Uterus (tissue), 3 donors: ENCODE measurements at regions not wholly inside any gene's neighbourhood (a gene's known extent, or its start where the extent isn't known, plus 50 kb on each side); places are given as distances from the start of the nearest gene placed in this dataset.
A peak's percentile ranks its signal among the peaks of the same experiment; 100 is the strongest.

Source experiments
- DNase-seq, 2 donors: peaks; one replicate each; pipeline ENCODE4 v3.0.0-alpha.2; 2019 to 2020
- H3K27ac ChIP-seq, 2 donors: fragments of 200-600 bp; sonication (generic); 1 replicate in 1 of 2; 2 replicates in 1 of 2; pipeline ENCODE4 v1.5.1; 2016 to 2018
- H3K27me3 ChIP-seq, 2 donors: fragments of 200-600 bp; sonication (generic); one replicate each; pipeline ENCODE4 v1.5.1; 2018 to 2019; ENCODE audit warnings: control low read depth in 1 of 2
- H3K36me3 ChIP-seq, 2 donors: fragments of 200-600 bp; sonication (generic); one replicate each; pipeline ENCODE4 v1.5.1; 2019; ENCODE audit warnings: control low read depth in 1 of 2
- H3K4me1 ChIP-seq, 2 donors: fragments of 200-600 bp; sonication (generic); one replicate each; pipeline ENCODE4 v1.5.1; 2018 to 2019; ENCODE audit warnings: control low read depth in 1 of 2
- H3K4me3 ChIP-seq, 2 donors: fragments of 200-600 bp; sonication (generic); 1 replicate in 1 of 2; 2 replicates in 1 of 2; pipeline ENCODE4 v1.5.1; 2018 to 2019; ENCODE audit warnings: mild to moderate bottlenecking in 1 of 2
- H3K9me3 ChIP-seq, 2 donors: fragments of 200-600 bp; sonication (generic); one replicate each; pipeline ENCODE4 v1.5.1; 2019; ENCODE audit warnings: control low read depth in 1 of 2
- CTCF ChIP-seq, 4 experiments: fragments of 200-600 bp in 2 of 4; fragments of 450-650 bp in 2 of 4; sonication (generic) in 2 of 4; IDR thresholded peaks; one replicate each; pipeline ENCODE4 v1.5.1; 2016 to 2019; ENCODE audit warnings: antibody characterized with exemption in 4 of 4, mild to moderate bottlenecking in 2 of 4, moderate library complexity in 1 of 4
- POLR2A ChIP-seq, 2 donors: fragments of 450-650 bp; IDR thresholded peaks; one replicate each; pipeline ENCODE4 v1.6.1; 2016; ENCODE audit warnings: antibody characterized with exemption in 2 of 2, mild to moderate bottlenecking in 1 of 2, moderate library complexity in 1 of 2
- intact Hi-C: fragments of 100-400 bp; cut with DNase I; formaldehyde crosslinking; loops from one replicate; pipeline ENCODE4 v1.15.1; 2023; ENCODE audit warnings: low total_unique reads
- donor health status: DM: yes; HTN: yes; CAD: no.

GRCh38 chr22:47580121-47580520 is 817.7 kb downstream of the TBC1D22A start:
- no peaks in the 10 kb centered on the region for H3K27me3 ChIP-seq
- no peaks in the 10 kb centered on the region for H3K4me1 ChIP-seq
- no peaks in the 10 kb centered on the region for H3K36me3 ChIP-seq
- no peak overlapping the region for H3K27ac ChIP-seq
- H3K9me3 ChIP-seq, result no peaks in the 10 kb centered on the region
- H3K4me3 ChIP-seq, result no peak overlapping the region
- intact Hi-C loops, result no loop called here
- DNase-seq, result no peak
- no peak for TF ChIP-seq POLR2A (IDR thresholded peaks at IDR 0.05)
- TF ChIP-seq CTCF (IDR thresholded peaks at IDR 0.05), result peak in 1 of 4 experiments; percentile 8

GRCh38 chr22:47576908-47577307 is 814.5 kb downstream of the TBC1D22A start:
- no peak for DNase-seq
- no peak overlapping the region for H3K4me3 ChIP-seq
- H3K36me3 ChIP-seq, result no peaks in the 10 kb centered on the region
- H3K4me1 ChIP-seq, result no peaks in the 10 kb centered on the region
- no peak for TF ChIP-seq CTCF (IDR thresholded peaks at IDR 0.05)
- TF ChIP-seq POLR2A (IDR thresholded peaks at IDR 0.05), result no peak
- H3K9me3 ChIP-seq, result no peaks in the 10 kb centered on the region
- intact Hi-C loops, result no loop called here
- no peak overlapping the region for H3K27ac ChIP-seq
- no peaks in the 10 kb centered on the region for H3K27me3 ChIP-seq

- no peak for DNase-seq
- H3K27ac ChIP-seq, result no peak overlapping the region
- H3K36me3 ChIP-seq, result no peaks in the 10 kb centered on the region
- H3K9me3 ChIP-seq, result no peaks in the 10 kb centered on the region
- intact Hi-C loops, result no loop called here
- TF ChIP-seq CTCF (IDR thresholded peaks at IDR 0.05) (no peak), POLR2A (IDR thresholded peaks at IDR 0.05) (no peak)
- no peaks in the 10 kb centered on the region for H3K27me3 ChIP-seq
- H3K4me3 ChIP-seq, result no peak overlapping the region
- no peaks in the 10 kb centered on the region for H3K4me1 ChIP-seq
Measured at GRCh38 chr22:47575291-47575690, 812.8 kb downstream of the TBC1D22A start.

GRCh38 chr22:47574556-47574955 is 812.1 kb downstream of the TBC1D22A start:
- no peaks in the 10 kb centered on the region for H3K27me3 ChIP-seq
- TF ChIP-seq POLR2A (IDR thresholded peaks at IDR 0.05), result no peak
- no peak for TF ChIP-seq CTCF (IDR thresholded peaks at IDR 0.05)
- no peak for DNase-seq
- no peaks in the 10 kb centered on the region for H3K4me1 ChIP-seq
- no peak overlapping the region for H3K27ac ChIP-seq
- no peaks in the 10 kb centered on the region for H3K36me3 ChIP-seq
- intact Hi-C loops, result no loop called here
- no peaks in the 10 kb centered on the region for H3K9me3 ChIP-seq
- no peak overlapping the region for H3K4me3 ChIP-seq

GRCh38 chr22:47573141-47573540 is 810.7 kb downstream of the TBC1D22A start:
- no peak for TF ChIP-seq CTCF (IDR thresholded peaks at IDR 0.05)
- Histone ChIP-seq H3K9me3 (no peaks in the 10 kb centered on the region), H3K27me3 (no peaks in the 10 kb centered on the region), H3K4me3 (no peak overlapping the region), H3K27ac (no peak overlapping the region), H3K36me3 (no peaks in the 10 kb centered on the region), H3K4me1 (no peaks in the 10 kb centered on the region)
- no peak for DNase-seq
- intact Hi-C loops, result no loop called here
